Iris pigment epithelial cell (primary cell): ENCODE measurements at regions not wholly inside any gene's neighbourhood (a gene's known extent, or its start where the extent isn't known, plus 50 kb on each side); places are given as distances from the start of the nearest gene placed in this dataset.

Experiments used
- DNase-seq: peaks from one replicate; pipeline ENCODE4 v3.0.0-alpha.2; 2011; ENCODE audit warnings: low read depth

GRCh38 chr6:1515280-1515679 is 94.4 kb upstream of the FOXC1 start:
- DNase-seq = no peak

DNA sequence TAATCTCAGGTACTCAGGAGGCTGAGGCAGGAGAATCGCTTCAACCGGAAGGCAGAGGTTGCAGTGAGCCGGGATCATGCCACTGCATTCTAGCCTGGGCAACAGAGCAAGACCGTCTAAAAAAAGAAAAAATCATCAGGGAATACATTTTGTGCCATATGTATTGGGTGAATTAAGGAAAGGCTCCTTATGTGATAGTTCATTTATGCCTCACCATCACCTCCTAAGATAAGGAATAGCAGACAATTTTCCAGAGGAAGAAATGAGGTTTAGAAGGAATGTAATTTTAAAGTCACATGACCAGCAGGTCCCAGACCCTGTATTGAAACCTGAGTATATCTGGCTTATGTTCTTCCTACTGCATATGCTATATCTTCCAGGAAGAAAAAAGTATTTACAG is 93.9 kb upstream of the FOXC1 start:
- no peak for DNase-seq

GRCh38 chr6:1516742-1517520 is 92.8 kb upstream of the FOXC1 start:
- no peak for DNase-seq

DNA sequence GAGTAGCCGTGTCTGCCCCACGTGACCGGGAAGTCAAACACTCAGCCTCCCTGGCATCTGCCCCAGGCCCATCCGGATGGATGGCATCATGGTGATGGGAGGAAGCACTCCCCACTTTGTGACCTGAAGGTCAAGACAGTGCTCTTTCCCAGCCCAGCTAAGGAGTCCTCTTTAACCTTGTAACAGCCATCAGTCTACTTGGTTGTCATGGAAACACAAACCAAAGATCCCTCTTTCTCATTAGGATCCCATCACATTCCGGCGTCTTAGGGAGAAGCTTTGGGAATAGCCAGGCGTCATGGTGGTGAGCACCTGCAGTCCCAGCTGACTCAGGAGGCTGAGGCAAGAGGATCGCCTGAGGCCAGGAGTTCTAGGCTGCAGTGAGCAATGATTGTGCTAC is 90.9 kb upstream of the FOXC1 start:
- DNase-seq = no peak

- DNase-seq = no peak
These were observed 90.1 kb upstream of the FOXC1 start for GRCh38 chr6:1519597-1519996.

DNA sequence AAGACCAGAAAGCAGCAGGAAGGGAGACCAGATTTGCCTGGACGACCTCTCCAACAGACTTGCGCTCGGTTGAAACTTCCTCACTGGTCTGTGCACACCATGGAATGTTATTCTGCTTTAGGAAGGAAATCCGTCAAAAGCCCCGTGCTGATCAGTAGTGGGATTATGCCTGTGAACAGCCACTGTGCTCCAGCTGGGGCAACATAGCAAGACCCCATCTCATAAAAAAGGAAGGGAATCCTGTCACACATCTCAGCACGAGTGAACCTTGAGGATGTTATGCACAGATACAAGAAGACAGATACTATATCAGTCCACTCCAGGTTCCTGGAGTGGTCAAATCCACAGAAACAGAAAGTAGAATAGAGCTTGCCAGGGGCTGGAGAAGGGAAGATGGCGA is 86.9 kb upstream of the FOXC1 start:
- no peak for DNase-seq

- DNase-seq = peak; percentile 69
These were observed 85.7 kb upstream of the FOXC1 start for GRCh38 chr6:1524040-1524480.

DNA sequence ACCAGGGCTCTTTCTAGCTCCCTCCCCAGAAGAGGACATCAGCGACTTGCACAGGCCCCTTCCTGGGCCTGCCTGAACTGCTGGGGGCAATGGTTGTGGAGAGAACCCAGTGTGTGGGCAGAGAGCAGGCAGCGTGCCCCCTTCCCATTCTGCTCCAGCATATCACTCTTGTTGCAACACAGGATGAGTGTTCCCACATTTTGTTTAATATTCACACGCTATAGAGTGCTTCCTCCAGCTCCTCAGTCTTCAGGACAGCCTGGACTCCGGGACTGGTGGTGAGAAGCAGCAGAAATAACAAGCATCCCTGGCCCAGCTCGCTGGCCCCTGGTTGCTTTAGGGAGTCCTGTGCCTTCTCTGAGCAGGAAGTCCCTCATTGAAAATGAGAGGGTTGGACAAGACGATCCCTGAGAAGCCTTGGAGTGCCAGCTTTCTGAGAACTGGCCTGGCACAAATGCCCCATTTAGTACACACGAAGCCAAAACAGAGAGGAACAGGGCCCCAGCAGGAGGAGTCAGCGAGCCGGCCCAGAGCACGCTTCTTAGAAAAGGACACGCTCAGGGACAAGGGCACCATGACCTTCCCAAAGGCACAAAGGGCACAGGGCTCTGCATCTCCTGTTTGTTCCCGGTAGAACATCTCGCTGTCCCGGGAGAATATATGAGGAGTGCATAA is 84.2 kb upstream of the FOXC1 start:
- DNase-seq = no peak

GRCh38 chr6:1526398-1527072 is 83.2 kb upstream of the FOXC1 start:
- DNase-seq = no peak

GRCh38 chr6:1527073-1527457 is 82.7 kb upstream of the FOXC1 start:
- peak; percentile 80 for DNase-seq

DNA sequence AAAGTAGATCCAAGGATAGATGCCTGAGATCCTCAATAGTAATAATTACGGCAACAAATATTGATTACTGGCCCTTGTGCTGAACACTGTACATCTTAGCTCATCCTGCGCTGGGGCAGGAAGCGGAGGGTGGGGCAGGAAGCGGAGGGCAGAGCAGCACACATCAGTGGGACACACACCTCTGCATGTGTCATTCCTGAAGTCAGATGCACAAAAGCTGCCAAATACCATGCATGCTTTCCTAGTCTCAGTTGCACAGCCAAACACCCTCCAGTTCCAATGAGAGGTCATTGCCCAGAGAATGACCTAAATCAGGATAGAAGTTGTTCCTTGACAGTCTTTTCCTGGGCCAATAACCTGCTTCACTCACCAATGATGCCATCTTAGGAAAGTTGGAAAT is 74.4 kb upstream of the FOXC1 start:
- peak; percentile 28 for DNase-seq

- DNase-seq = no peak
These were observed 72.9 kb upstream of the FOXC1 start for GRCh38 chr6:1536526-1537429.

DNA sequence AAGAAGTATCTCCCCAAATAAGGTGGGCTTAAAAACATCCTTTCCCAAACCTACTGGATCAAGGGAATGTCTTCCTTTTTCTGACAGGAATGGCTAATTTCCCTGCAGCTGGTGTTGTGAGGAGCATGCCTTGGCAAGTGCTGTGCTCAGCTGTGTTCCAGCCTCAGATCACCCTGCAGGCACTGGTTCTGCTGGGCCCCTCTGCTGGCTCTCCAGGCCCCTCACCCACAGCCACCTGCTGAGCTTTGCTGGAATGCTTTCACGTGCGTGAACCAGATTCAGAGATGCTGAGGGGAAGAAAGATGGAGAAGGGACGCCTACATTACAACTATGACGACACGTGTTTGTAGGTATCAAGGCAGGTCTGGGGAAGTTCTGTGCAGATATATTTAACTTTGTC is 71.3 kb upstream of the FOXC1 start:
- no peak for DNase-seq

DNA sequence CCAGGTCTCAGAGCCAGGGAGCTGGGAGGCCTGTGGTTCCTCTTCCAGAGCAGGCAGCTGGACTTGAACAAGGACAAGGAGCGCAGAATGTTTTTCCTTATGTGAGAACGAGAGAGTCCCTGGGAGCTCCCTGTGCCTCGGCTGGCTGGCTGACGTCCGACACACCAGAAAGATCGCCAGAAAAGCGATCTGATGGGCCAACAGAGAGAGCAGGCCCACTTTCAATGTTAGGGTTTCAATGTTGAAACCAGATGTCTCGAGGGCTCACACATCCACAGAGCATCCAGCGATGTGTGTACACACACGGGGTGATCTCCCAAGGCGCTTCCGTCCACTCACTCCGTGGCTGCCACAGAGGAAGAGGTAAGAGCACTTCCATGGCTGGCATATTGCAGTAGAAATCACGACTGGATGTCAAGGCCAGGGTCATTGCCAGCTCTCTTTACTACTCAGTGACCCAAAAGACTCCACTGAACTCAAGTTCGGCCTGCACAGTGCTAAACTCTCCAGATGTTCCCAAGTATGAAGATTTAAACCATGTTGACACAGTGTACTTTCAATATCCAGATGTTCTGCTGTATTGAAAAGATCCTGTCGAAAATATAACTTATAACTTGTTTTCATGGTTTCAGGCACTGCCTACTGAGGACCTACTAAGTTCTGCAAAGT is 70.8 kb upstream of the FOXC1 start:
- DNase-seq = no peak

DNA sequence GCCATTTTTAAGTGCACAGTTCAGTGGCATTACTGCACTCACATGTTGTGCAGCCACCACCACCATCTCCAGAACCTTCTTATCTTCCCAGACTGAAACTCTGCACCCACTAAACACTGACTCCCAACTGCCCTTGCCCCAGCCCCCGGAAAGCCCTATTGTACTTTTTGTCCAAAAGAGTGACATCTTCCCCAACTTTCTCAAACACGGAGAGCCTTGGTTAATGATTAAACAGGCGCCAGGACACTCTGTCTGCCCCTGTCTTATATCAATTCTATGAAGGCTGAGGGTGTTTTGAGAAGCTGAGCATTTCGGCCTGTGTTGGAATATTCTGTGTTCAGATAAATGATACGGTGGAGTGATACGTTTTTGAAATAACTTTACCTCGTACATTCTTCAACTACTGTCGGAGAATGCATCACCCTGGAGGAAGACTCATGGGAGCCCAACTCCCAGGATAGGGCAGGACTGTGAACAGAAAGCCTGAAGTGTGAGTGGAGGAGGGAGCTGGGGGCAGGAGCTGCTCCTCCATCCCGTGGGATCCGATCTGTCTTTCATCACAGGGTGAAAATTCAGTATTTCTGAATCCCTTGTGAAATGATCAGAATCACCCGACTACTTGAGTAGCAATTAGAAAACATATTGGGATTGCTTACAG is 68.7 kb upstream of the FOXC1 start:
- no peak for DNase-seq

- no peak for DNase-seq
These were observed 67.4 kb upstream of the FOXC1 start for GRCh38 chr6:1542335-1542734.

GRCh38 chr6:1542764-1543163 is 67.0 kb upstream of the FOXC1 start:
- DNase-seq = no peak

GRCh38 chr6:1544000-1544399 is 65.7 kb upstream of the FOXC1 start:
- DNase-seq = no peak

DNA sequence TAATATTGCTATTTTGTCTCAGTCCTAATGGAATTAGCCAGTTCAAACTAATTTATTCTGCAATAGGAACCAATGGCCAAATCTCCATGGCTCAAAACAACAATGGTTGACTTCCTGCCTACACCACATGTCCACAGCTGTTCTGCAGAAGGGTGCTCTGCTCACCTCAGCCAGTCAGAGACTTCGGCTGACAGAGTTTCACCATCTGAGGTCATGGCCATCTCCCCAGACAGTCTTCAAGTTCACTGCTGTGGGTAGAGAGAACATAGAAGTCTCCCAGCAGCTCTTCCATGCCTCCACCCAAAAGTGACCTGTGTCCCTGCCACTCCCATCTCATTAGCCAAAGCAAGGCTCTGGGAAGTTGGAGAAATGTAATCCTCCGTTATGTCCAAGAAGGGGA is 65.1 kb upstream of the FOXC1 start:
- DNase-seq = no peak

DNA sequence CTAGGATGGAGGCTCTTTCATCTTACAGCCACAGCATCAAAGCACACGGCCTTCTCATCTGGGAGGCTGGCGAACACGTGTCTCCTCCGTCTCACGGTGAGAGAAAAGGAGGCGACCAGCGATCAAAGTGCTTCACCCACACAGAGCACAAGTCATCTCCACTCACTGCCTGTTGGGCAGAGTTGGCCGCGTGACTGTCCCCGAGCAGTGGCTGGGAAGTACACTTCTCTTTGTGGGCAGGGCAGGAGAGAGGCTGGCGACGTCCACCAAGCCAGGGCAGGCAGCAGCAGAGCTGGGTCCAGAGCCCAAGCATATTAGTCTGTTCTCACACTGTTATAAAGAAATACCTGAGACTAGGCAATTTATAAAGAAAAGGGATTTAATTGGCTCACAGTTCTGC is 64.1 kb upstream of the FOXC1 start:
- no peak for DNase-seq

DNA sequence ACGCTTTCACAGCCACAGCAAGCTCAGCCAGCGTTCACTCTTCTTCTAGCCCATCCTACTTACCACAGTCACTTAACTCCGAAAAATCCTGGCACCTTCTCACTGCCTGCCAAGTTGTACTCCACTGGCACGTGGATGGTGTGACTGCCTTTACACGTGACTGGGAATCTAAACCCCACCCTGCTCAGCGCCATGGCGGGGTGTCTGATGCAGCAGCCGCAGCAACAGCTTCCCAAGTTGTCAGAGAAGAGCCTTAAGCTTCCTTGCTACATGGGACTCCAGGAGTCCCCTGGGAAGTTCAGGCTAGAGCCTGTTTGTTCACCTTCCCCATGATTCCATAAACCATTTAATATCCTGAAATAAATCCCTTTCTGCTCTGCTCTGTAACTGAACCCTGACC is 61.9 kb upstream of the FOXC1 start:
- no peak for DNase-seq
